SK-N-DZ (cell line): ENCODE measurements at regions not wholly inside any gene's neighbourhood (a gene's known extent, or its start where the extent isn't known, plus 50 kb on each side); places are given as distances from the start of the nearest gene placed in this dataset.

ENCODE experiments used
- DNase-seq: peaks from one replicate; pipeline ENCODE4 v3.0.0-alpha.2; 2015; ENCODE audit warnings: low spot score

- DNase-seq = no peak
Measured at GRCh38 chr21:25031750-25032149, 575.5 kb downstream of the MRPL39 start.

GRCh38 chr21:25029580-25029979 lies 577.7 kb downstream of the MRPL39 start:
- peak; percentile 45 for DNase-seq

- DNase-seq = no peak
Measured at GRCh38 chr21:25025596-25025995, 581.7 kb downstream of the MRPL39 start.

- DNase-seq = no peak
Measured at GRCh38 chr21:25024639-25025038, 582.6 kb downstream of the MRPL39 start.

- no peak for DNase-seq
Measured at GRCh38 chr21:25005388-25005787, 601.9 kb downstream of the MRPL39 start.

- no peak for DNase-seq
Measured at GRCh38 chr21:25002676-25003075, 604.6 kb downstream of the MRPL39 start.

GRCh38 chr21:24995216-24995615 lies 612.1 kb downstream of the MRPL39 start:
- DNase-seq = no peak

GRCh38 chr21:24994717-24995116 lies 612.6 kb downstream of the MRPL39 start:
- DNase-seq = no peak

GRCh38 chr21:24989516-24989915 lies 617.8 kb downstream of the MRPL39 start:
- DNase-seq = no peak

- no peak for DNase-seq
Measured at GRCh38 chr21:24988941-24989340, 618.3 kb downstream of the MRPL39 start.

GRCh38 chr21:24976238-24976637 lies 631.0 kb downstream of the MRPL39 start:
- no peak for DNase-seq

- no peak for DNase-seq
Measured at GRCh38 chr21:24969068-24969467, 638.2 kb downstream of the MRPL39 start.

GRCh38 chr21:24955275-24955961 lies 651.9 kb downstream of the MRPL39 start:
- DNase-seq = no peak

GRCh38 chr21:24948186-24948585 lies 659.1 kb downstream of the MRPL39 start:
- DNase-seq = no peak

- DNase-seq = no peak
Measured at GRCh38 chr21:24945910-24946309, 661.4 kb downstream of the MRPL39 start.

GRCh38 chr21:24941316-24942185 lies 665.7 kb downstream of the MRPL39 start:
- no peak for DNase-seq

- DNase-seq = no peak
Measured at GRCh38 chr21:24939291-24939690, 668.0 kb downstream of the MRPL39 start.

GRCh38 chr21:24938573-24938972 lies 668.7 kb downstream of the MRPL39 start:
- no peak for DNase-seq

GRCh38 chr21:24935991-24936390 lies 671.3 kb downstream of the MRPL39 start:
- DNase-seq = no peak

- DNase-seq = no peak
Measured at GRCh38 chr21:24910591-24910990, 696.7 kb downstream of the MRPL39 start.

- DNase-seq = no peak
Measured at GRCh38 chr21:24903994-24904635, 703.2 kb downstream of the MRPL39 start.

- no peak for DNase-seq
Measured at GRCh38 chr21:24899138-24899537, 708.1 kb downstream of the MRPL39 start.
